GM19397 (cell line): ENCODE measurements at regions not wholly inside any gene's neighbourhood (a gene's known extent, or its start where the extent isn't known, plus 50 kb on each side); places are given as distances from the start of the nearest gene placed in this dataset.

Experiments
- ATAC-seq: cut with Tn5 transposase; IDR thresholded peaks from one replicate; pipeline ENCODE4 v1.9.1; 2021; ENCODE audit warnings: mild to moderate bottlenecking, moderate library complexity; ENCODE audit not compliant: unreplicated experiment

GRCh38 chr7:49367072-49367471 lies 406.4 kb upstream of the VWC2 start:
- ATAC-seq: no peak

DNA sequence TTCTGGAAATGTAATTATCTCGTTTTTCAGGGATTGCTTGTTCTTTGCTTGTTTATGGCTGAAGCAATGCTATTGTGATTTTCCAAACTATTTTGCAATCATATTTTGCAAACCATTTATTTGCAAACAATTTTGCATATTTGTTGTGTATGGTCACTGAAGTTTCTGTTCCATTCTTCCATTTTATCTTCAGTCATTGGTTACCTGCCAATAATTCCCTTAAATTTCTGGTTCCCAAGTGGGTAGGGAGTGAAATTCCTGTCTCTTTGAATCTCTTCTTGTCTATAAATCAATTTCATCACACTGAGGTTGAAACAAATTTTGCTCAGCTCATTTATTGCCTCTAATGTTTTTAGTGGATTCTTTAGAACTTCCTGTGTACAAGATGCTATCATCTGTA lies 401.7 kb upstream of the VWC2 start:
- ATAC-seq: no peak

DNA sequence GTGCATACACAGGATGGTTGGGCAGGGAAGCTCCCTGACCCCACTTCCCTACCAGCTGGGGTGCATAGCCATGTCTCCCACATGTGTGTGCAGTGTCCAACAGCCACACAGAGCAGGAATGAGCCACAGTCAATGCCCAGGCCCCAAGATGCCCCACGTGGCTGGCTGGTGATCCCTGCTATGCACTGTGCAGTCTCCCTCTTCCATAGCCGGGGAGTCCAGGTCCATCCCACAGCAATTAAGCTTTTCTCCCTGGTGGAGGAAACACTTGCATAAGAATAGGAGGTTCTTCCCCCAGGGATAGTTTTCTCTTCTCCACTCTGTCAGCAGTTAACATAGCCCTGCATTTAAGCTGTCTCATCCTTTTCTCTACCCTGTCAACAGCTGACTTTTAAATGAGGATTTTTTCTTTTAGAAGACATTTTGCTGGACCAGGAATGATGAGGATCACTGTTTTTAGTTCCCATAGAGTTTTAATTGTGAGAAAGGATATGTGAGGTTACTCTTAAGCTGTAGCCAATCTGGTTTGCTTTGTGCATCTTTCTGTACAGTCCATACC lies 396.5 kb upstream of the VWC2 start:
- no peak for ATAC-seq

DNA sequence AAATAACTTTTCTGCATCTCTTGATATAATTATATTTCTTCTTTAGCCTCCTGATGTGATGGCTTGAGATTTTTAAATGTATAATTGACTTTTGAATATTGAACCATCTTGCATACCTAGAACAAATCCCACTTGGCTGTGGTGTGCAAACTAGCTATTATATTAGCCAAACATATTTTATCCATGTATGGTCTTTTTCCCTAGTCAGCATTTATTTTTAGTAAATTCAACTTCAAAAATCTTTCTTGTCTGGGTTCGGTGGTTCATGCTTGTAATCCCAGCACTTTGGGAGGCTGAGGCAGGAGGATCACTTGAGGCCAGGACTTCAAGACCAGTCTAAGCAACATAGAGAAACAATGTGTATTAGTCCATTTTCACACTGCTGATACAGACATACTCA lies 386.6 kb upstream of the VWC2 start:
- no peak for ATAC-seq

DNA sequence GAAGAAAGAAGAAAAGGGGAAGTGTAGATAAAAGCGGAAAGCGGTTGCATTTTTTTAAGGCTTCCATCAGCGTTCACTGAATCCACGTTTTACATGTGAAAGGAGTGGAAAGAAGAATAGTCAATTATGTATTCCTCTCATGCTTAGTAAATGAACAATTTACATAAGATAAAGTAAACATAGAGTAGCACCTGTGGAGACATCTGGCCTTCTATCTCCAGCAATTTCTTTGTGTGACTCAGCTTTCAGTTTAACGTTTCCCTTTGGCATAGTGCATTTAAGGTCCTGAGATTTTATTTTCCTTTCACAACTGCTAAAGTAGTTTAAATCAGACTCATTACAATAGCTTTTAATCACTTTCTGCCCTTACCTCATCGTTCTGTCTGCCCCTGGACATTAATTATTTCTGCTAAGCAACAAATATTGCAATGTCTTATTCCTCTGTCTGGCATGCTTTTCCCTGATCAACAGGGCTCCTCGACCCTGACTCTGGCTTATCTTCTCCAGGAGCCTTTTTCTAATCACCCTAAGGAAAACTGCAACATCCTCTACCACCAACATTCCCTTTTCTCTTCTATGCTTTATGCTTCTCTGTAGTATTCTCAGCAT lies 383.5 kb upstream of the VWC2 start:
- no peak for ATAC-seq

DNA sequence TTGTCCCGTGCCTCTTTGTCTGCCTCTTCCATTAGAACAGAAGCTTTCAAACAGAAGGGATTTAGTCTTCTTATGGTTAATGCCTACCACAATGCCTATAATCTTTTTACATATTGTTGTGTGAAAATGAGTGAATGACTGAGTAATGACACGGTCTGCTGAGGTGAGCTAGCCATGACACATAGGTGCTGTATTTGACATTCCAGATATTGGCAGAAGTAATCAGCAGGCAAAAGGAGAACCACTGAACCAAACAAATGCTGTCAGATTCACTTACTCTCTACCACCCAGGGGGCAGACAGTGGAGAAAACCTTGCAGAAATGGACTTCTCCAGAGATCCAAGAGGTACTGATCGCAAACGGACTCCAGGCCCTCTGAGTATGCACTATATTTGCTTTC lies 377.2 kb upstream of the VWC2 start:
- ATAC-seq: no peak

DNA sequence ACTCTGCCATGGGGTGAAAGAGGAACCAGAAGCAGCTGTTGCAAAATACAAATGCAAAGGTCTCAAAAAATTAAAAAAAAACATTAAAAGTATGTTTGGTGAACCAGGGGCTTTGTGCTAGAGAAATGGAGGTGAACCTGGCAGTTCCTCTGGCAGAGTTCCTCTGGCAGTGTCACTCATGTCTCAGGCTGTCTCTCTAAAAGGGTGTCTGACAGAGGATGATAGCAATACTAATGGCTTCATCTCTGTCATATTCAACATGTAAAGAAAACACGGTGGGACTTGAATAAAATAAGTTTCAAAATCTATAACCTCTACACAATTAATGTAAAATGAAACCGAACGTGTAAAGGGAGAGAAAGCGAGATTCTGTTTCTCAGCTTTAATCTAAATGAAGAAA lies 375.7 kb upstream of the VWC2 start:
- no peak for ATAC-seq

DNA sequence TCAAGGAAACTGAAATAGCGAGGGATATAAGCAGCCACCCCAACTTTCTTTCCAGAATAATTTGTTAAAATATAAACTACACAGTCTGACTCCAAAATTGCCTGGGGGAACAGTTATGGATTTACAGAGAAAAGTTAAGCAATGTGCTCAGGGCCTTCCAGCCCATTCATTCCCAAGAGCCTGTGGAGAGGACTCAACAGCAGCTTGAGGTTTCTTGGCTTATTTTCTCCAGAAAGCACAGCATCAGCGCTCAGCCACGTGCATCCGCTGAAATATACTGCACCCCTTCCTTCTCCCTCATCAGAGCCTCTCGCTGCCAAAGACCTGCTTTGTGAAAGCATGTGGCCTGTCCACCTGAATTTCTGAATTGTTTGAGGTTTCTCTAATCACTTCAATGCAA lies 375.2 kb upstream of the VWC2 start:
- no peak for ATAC-seq

- ATAC-seq: no peak
Observed at GRCh38 chr7:49398746-49399145, 374.7 kb upstream of the VWC2 start.

DNA sequence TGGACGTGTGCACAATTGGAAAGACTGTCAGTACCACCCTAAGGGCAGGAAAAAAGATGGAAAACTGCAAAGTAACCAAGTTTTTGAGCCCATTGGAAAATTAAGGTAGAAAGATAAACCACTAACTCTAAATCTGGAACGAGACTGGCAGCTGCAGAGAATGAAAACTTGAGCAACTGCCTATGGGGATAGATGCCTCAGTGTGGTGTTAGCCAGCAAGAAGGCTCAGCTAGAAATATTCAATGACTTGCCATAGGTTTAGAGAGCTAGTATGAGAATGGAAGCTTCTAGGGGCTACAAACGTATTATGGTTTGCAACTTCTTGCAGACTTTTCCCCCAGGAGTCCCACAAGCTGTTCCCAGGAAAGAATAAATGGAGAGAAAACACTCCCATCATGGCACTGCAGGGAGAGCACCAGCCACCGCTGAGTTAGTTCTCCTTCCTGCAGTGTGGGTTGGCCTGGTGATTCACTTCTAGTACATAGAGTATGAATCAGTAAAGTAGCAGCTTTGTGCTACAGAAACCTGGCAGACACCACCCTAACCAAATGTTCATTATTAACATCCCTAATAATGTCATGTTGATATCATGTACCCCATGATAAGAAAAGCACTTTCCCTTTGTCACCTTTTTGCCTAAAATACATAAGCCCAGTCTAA lies 372.4 kb upstream of the VWC2 start:
- no peak for ATAC-seq

- no peak for ATAC-seq
Observed at GRCh38 chr7:49403844-49404243, 369.6 kb upstream of the VWC2 start.

DNA sequence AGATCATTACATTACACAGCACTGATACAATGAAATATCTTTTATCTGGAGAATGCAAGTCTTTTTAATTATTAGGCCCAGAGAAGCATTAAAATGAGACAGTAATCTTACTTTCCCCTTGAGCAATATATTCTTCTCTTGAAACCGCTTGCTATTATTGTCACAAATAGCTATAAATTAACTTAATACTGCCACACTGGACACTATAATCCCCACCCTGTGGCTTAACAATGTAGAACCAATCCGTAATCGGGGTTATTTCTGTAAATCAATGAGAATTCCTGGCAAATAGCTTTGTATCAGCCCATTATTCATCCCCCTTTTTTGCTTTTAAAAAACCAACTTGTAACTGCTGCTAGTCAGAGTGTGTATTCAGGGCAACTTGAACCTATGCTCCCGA lies 366.2 kb upstream of the VWC2 start:
- ATAC-seq: no peak

DNA sequence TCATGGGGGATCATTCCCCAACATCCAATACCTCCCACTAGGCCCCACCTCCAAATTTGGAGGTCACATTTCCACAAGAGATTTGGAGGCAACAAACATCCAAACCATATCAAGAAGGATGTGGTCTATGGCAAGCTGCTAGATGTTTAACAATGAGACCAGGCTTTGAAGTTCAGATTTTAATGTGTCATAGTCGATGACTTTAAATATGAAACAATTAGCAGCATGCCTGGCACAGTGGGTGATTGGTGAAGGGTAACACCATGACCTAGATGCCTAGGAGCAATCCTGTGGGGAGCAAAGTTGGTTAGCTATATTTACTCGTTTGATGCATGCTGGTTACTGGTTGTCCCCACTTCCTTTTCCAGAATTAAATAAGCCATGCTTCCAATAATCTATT lies 356.4 kb upstream of the VWC2 start:
- no peak for ATAC-seq

DNA sequence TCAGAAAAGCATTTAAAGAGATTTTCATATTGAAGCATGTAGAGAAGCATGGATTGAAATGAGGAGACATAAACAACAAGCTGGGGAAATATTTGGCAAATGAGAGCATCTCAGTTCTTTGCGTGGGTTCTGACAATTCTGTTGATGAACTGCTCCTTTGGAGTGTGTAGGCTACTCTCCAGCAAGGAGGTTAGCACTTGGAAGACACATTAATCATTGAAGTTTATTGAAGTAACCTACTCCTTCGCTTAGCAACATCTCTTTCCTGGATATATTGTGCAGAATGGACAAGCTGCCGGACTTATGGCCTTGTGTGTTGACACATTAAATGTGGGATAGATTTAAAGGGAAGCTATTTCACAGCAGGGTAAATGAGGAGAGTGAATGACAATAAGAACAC lies 354.5 kb upstream of the VWC2 start:
- no peak for ATAC-seq

- no peak for ATAC-seq
Observed at GRCh38 chr7:49422564-49422963, 350.9 kb upstream of the VWC2 start.

- ATAC-seq: no peak
Observed at GRCh38 chr7:49424109-49424508, 349.3 kb upstream of the VWC2 start.

DNA sequence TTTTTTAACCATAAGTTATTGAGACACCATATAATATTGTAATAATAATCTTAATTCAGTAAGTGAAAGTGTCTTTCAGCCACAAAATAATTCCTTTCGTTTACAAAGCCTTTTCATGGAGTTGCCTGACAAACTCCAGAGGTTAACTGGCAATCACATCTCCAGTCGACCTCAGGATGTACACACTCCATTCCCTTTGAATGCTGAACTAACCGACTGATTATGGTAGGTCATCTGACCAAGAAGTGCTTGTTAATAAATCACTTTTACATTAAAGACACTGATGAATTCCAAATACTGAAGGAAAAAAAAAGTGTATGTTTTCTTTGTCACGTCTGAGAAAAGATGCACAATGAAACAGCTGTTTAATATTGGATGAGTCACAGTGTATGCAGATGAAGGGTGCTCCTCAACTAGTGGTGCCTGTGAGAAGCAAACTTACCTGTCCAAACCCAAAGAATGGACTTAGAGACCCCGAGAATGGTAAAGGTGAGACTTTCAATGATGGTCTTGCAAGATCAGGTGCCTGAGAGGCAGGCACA lies 348.1 kb upstream of the VWC2 start:
- no peak for ATAC-seq

- no peak for ATAC-seq
Observed at GRCh38 chr7:49432254-49432653, 341.2 kb upstream of the VWC2 start.

DNA sequence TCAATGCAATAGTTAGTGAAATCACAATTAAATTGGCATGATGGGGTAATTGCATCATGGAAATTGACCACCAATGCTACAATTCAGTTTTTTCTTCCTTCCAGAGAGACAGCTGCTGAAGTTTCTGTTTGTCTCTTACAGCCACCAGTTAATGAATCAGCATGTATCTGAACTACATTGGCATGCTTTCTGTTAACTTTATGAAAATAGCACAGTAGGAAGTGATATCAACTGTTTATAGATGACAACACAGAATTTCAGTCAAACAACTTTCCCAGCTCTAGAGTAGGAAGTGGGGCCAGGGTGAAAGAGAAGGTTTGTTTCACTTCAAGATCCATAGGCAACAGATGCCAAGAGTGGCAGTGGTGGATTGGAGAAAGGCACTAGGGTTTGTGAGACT lies 339.6 kb upstream of the VWC2 start:
- no peak for ATAC-seq

GRCh38 chr7:49434846-49435245 lies 338.6 kb upstream of the VWC2 start:
- no peak for ATAC-seq

- ATAC-seq: no peak
Observed at GRCh38 chr7:49438281-49438680, 335.2 kb upstream of the VWC2 start.

GRCh38 chr7:49443515-49443914 lies 329.9 kb upstream of the VWC2 start:
- no peak for ATAC-seq

DNA sequence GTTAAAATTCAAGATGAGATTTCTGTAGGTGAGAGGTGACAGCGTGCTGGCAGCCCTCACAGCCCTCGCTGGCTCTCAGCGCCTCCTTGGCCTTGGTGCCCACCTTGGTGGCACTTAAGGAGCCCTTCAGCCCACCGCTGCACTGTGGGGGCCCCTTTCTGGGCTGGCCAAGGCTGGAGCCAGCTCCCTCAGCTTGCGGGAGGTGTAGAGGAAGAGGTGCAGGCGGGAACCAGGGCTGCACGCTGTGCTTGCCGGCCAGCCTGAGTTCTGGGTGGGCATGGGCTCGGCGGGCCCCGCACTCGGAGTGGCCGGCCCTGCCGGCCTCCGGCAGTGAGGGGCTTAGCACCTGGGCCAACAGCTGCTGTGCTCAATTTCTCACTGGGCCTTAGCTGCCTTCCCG lies 320.0 kb upstream of the VWC2 start:
- ATAC-seq: no peak
